Neutrophil (primary cell): ENCODE measurements at regions not wholly inside any gene's neighbourhood (a gene's known extent, or its start where the extent isn't known, plus 50 kb on each side); places are given as distances from the start of the nearest gene placed in this dataset.

ENCODE experiments used
- H3K27ac ChIP-seq: fragments of 200-600 bp; sonication (generic); 2 replicates; pipeline ENCODE4 v1.5.1; 2016; ENCODE audit warnings: mild to moderate bottlenecking, moderate library complexity
- H3K27me3 ChIP-seq: fragments of 200-600 bp; sonication (generic); 2 replicates; pipeline ENCODE4 v1.6.0; 2016; ENCODE audit warnings: mild to moderate bottlenecking
- H3K36me3 ChIP-seq: fragments of 200-600 bp; sonication (generic); 2 replicates; pipeline ENCODE4 v1.5.1; 2017
- H3K4me1 ChIP-seq, 2 experiments: fragments of 200-600 bp in 1 of 2; sonication (generic) in 1 of 2; 1 replicate in 1 of 2; 2 replicates in 1 of 2; pipeline versions ENCODE4 v1.5.1 to v1.6.1; 2013 to 2016; ENCODE audit warnings: low read depth in 1 of 2, low read length in 1 of 2, mild to moderate bottlenecking in 1 of 2, moderate library complexity in 1 of 2; ENCODE audit not compliant: control insufficient read depth in 1 of 2, insufficient read depth in 1 of 2
- H3K4me3 ChIP-seq, 2 experiments: fragments of 200-600 bp in 1 of 2; sonication (generic) in 1 of 2; 1 replicate in 1 of 2; 2 replicates in 1 of 2; pipeline ENCODE4 v1.5.1; 2013 to 2016; ENCODE audit warnings: low read depth in 1 of 2, low read length in 1 of 2, mild to moderate bottlenecking in 1 of 2, moderate library complexity in 1 of 2
- H3K9me3 ChIP-seq: fragments of 200-600 bp; sonication (generic); 2 replicates; pipeline ENCODE4 v1.5.1; 2016
- CTCF ChIP-seq: fragments of 200-600 bp; sonication (generic); IDR thresholded peaks from 2 replicates; pipeline ENCODE4 v1.5.1; 2016; ENCODE audit warnings: antibody characterized with exemption

GRCh38 chr20:62573817-62574216, 68.5 kb upstream of the SLCO4A1 start:
- H3K27ac ChIP-seq, result no peak overlapping the region
- H3K4me3 ChIP-seq, result no peak overlapping the region
- H3K4me1 ChIP-seq, result no peaks in the 10 kb centered on the region
- no peaks in the 10 kb centered on the region for H3K9me3 ChIP-seq
- no peak for TF ChIP-seq CTCF
- no peaks in the 10 kb centered on the region for H3K36me3 ChIP-seq
- H3K27me3 ChIP-seq, result peaks cover 93% of the 10 kb centered on the region

GRCh38 chr20:62574230-62574993, 67.9 kb upstream of the SLCO4A1 start:
- Histone ChIP-seq H3K27me3 (peaks cover 93% of the 10 kb centered on the region), H3K4me3 (no peak overlapping the region), H3K36me3 (no peaks in the 10 kb centered on the region), H3K9me3 (no peaks in the 10 kb centered on the region), H3K4me1 (no peaks in the 10 kb centered on the region), H3K27ac (no peak overlapping the region)
- no peak for TF ChIP-seq CTCF

GRCh38 chr20:62575976-62576722, 66.2 kb upstream of the SLCO4A1 start:
- Histone ChIP-seq H3K4me3 (no peak overlapping the region), H3K36me3 (no peaks in the 10 kb centered on the region), H3K4me1 (no peaks in the 10 kb centered on the region), H3K9me3 (no peaks in the 10 kb centered on the region), H3K27ac (no peak overlapping the region), H3K27me3 (peaks cover 93% of the 10 kb centered on the region)
- TF ChIP-seq CTCF, result no peak

GRCh38 chr20:62576815-62577489, 65.4 kb upstream of the SLCO4A1 start:
- no peaks in the 10 kb centered on the region for H3K4me1 ChIP-seq
- TF ChIP-seq CTCF, result no peak
- no peak overlapping the region for H3K27ac ChIP-seq
- H3K9me3 ChIP-seq, result no peaks in the 10 kb centered on the region
- H3K36me3 ChIP-seq, result no peaks in the 10 kb centered on the region
- H3K4me3 ChIP-seq, result no peak overlapping the region
- H3K27me3 ChIP-seq, result peaks cover 100% of the 10 kb centered on the region

- Histone ChIP-seq H3K4me1 (no peaks in the 10 kb centered on the region), H3K27ac (no peak overlapping the region), H3K27me3 (peaks cover 100% of the 10 kb centered on the region), H3K36me3 (no peaks in the 10 kb centered on the region), H3K4me3 (no peak overlapping the region), H3K9me3 (no peaks in the 10 kb centered on the region)
- TF ChIP-seq CTCF, result no peak
Observed at GRCh38 chr20:62577490-62577836, 64.8 kb upstream of the SLCO4A1 start.
